ENCODE measurements at regions not wholly inside any gene's neighbourhood (a gene's known extent, or its start where the extent isn't known, plus 50 kb on each side); places are given as distances from the start of the nearest gene placed in this dataset.

GRCh38 chr12:107590814-107591375 lies 94.7 kb upstream of the PWP1 start:
- Histone ChIP-seq H2AFZ (ENCODE audit: low read depth, low read length, severe bottlenecking) (no peak overlapping the region), H3K9me3 (ENCODE audit: insufficient read depth, low read length) (peaks cover 17% of the 10 kb centered on the region; the same call in 1 of the 2 replicates), H3K79me2 (ENCODE audit: insufficient read depth, low read length) (no peaks in the 10 kb centered on the region), H4K20me1 (ENCODE audit: low read depth, low read length) (no peaks in the 10 kb centered on the region), H3F3A (ENCODE audit: insufficient read depth) (no peaks in the 10 kb centered on the region), H3K4me3 (ENCODE audit: insufficient read depth, low read length, poor library complexity, severe bottlenecking) (no peak overlapping the region), H3K36me3 (ENCODE audit: low read length) (no peaks in the 10 kb centered on the region), H3K9me2 (replicated peaks; ENCODE audit: insufficient read depth, low read length) (no peaks in the 10 kb centered on the region), H3K27ac (ENCODE audit: low read depth, low read length) (no peak overlapping the region), H3K4me2 (ENCODE audit: low read depth, low read length, poor library complexity, severe bottlenecking) (no peak overlapping the region), H3K27me3 (ENCODE audit: low read length) (no peaks in the 10 kb centered on the region), H3K9ac (ENCODE audit: low read length) (no peak overlapping the region)
- TF ChIP-seq CTCF (IDR thresholded peaks at IDR 0.05; ENCODE audit: insufficient read depth, low read length, poor library complexity, severe bottlenecking) (no peak), EZH2phosphoT487 (conservative IDR thresholded peaks at IDR 0.05; ENCODE audit: low read length) (no peak)

DNA sequence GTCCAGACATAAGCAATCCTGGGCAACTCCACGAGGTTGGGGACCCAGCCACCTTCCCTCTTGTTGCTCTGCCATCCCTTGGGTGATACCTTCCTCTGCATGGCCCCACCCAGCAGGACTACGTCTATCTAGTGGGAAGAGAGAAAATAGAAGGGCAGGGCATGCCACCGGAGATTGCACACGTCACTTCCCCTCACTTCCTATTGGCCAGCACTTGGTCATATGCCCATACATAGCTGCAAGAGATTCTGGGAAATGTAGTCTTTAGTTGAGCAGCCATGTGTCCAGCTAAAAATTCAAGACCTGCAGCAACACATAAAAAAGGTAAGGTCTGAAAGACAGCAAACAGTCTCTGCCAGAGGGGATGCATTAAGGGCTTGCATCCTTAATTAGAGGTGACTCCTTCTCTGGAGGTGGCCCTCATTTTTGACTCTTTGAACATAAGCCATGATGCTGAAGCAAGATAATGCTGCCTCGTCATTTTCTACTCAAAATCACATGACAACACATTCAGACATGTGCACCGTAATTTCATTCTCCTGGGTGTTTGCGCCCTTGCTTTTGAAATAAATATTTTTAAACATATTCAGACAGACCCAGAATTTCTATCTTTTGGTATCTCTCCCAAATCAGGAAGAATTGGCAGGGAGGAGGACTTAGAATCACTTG lies 91.8 kb upstream of the PWP1 start:
- no peak for TF ChIP-seq EZH2phosphoT487 (conservative IDR thresholded peaks at IDR 0.05; ENCODE audit: low read length)
- TF ChIP-seq CTCF (IDR thresholded peaks at IDR 0.05; ENCODE audit: insufficient read depth, low read length, poor library complexity, severe bottlenecking) = no peak
- Histone ChIP-seq H3K27me3 (ENCODE audit: low read length) (no peaks in the 10 kb centered on the region), H2AFZ (ENCODE audit: low read depth, low read length, severe bottlenecking) (no peak overlapping the region), H3K9me3 (ENCODE audit: insufficient read depth, low read length) (peaks cover 17% of the 10 kb centered on the region; the same call in 1 of the 2 replicates), H3K79me2 (ENCODE audit: insufficient read depth, low read length) (no peaks in the 10 kb centered on the region), H3K4me3 (ENCODE audit: insufficient read depth, low read length, poor library complexity, severe bottlenecking) (no peak overlapping the region), H3K36me3 (ENCODE audit: low read length) (no peaks in the 10 kb centered on the region), H3K9ac (ENCODE audit: low read length) (no peak overlapping the region), H3K27ac (ENCODE audit: low read depth, low read length) (no peak overlapping the region), H3F3A (ENCODE audit: insufficient read depth) (no peaks in the 10 kb centered on the region), H3K9me2 (replicated peaks; ENCODE audit: insufficient read depth, low read length) (no peaks in the 10 kb centered on the region), H3K4me2 (ENCODE audit: low read depth, low read length, poor library complexity, severe bottlenecking) (no peak overlapping the region), H4K20me1 (ENCODE audit: low read depth, low read length) (no peaks in the 10 kb centered on the region)

DNA sequence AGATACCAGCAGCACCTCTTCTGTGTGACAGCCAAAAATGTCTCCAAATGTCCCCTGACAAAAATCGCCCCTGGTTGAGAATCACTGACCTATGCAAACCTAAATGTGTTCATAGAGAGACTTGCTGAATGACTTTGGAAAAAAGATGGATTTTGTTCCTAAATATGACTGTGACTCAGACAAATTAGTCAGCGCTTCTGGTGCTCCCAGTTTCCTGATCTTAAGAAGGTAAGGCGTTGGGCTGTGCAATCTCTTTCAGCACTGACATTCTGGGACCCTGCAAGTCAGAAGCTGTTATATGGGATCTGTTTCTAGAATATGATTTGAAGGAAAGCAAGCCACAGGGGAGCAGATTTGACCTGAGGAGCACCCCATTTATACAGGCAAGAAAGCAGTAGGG lies 90.6 kb upstream of the PWP1 start:
- H3K36me3 ChIP-seq (ENCODE audit: low read length) = no peaks in the 10 kb centered on the region
- H3F3A ChIP-seq (ENCODE audit: insufficient read depth) = no peaks in the 10 kb centered on the region
- no peak overlapping the region for H3K4me2 ChIP-seq (ENCODE audit: low read depth, low read length, poor library complexity, severe bottlenecking)
- H3K9ac ChIP-seq (ENCODE audit: low read length) = no peak overlapping the region
- peaks cover 17% of the 10 kb centered on the region; the same call in 1 of the 2 replicates for H3K9me3 ChIP-seq (ENCODE audit: insufficient read depth, low read length)
- H4K20me1 ChIP-seq (ENCODE audit: low read depth, low read length) = no peaks in the 10 kb centered on the region
- no peaks in the 10 kb centered on the region for H3K9me2 ChIP-seq (replicated peaks; ENCODE audit: insufficient read depth, low read length)
- no peak overlapping the region for H3K4me3 ChIP-seq (ENCODE audit: insufficient read depth, low read length, poor library complexity, severe bottlenecking)
- H3K79me2 ChIP-seq (ENCODE audit: insufficient read depth, low read length) = no peaks in the 10 kb centered on the region
- TF ChIP-seq EZH2phosphoT487 (conservative IDR thresholded peaks at IDR 0.05; ENCODE audit: low read length) (no peak), CTCF (IDR thresholded peaks at IDR 0.05; ENCODE audit: insufficient read depth, low read length, poor library complexity, severe bottlenecking) (no peak)
- no peaks in the 10 kb centered on the region for H3K27me3 ChIP-seq (ENCODE audit: low read length)
- H2AFZ ChIP-seq (ENCODE audit: low read depth, low read length, severe bottlenecking) = no peak overlapping the region
- H3K27ac ChIP-seq (ENCODE audit: low read depth, low read length) = no peak overlapping the region

All from SU-DHL-6 (cell line).